Activated gamma-delta T cell treated with Interleukin-2 at 50 U/mL for 16 hours (primary cell): ENCODE measurements at regions not wholly inside any gene's neighbourhood (a gene's known extent, or its start where the extent isn't known, plus 50 kb on each side); places are given as distances from the start of the nearest gene placed in this dataset.

ENCODE experiments used
- DNase-seq: peaks from one replicate; pipeline ENCODE4 v3.0.0-alpha.2; 2020

DNA sequence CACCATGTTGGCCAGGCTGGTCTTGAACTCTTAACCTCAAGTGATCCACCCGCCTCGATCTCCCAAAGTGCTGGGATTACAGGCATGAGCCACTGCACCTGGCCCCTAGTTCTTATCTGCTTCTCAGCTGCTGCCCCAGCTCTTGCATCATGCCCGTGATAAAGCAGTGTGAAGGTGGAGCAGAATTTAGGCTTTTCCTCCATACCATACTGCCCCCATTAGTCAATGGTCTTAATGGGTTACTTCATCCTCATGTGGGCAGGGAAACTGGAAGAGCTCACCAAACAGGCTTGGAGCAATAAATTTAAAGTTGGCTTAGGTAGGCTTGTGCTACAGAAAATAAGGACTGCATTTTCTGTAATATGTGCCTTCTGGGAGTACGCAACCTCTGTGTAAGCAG, 636.9 kb upstream of the BOD1L1 start:
- DNase-seq, result no peak

DNA sequence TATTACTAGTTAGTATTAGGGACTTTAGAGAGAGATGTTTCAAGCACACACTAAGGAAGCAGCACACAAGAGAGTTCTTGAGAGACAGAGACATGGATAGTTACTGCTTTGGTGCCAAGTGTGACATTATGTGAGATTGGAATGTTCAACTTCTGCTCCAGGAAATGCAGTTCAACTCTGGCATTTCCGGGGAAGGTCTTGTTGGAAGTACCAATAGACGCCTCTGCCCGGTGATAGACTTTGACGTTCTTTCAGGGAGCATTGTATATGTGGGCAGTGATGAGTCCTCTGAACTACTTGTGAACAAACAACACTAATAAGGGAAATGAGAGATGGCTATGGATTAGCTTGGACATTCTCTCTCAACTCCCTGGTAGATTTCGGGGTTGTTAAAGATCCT, 638.1 kb upstream of the BOD1L1 start:
- DNase-seq, result no peak

DNA sequence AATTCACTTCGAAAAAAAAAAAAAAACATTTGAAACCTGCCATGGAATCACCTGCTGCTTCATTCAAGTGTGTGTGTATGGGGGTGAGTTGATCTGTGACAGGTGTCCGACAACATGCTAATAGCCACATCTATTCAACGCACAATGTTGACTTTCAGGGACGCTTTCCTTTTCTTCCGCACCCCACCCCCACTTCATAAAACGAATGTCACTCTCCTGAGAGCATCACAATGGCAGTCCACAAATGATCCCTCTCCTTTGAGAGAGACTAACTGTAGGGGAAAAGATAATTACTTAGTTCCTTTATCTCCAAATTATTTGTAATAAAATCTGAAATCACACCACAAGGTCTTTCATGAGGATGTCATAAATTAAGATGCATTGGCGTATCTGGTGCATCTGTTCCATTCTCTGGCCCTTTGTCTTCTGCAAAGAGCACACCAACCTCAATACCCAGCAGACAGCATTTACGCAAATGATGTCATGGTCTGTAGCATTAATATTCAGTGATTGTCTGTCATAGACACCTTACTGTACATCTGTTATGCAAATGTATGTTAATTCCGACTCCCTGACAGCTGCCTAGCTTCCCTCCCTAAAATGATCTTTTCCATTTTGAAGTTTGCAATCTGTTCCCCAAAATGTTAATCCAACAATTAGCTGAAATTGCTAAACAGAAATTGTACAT, 640.0 kb upstream of the BOD1L1 start:
- no peak for DNase-seq

DNA sequence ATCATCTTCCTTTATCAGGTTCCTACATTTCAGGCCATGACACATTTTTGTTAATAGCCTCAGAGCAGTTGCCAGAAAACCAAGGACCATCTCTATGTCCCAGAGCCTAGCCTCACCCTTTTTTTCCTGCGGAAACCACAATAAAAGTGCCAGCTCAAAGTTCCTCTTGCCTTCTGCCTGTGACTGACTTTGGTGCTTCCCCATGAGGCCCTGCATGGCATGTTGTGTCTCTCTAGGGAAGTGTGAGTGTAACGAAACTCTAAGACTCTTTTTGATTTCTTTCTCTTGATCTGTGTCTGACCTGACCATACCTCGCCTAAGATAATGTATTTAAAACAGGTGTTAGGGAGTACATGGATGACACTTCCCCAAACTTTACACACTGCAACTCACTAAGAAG, 642.3 kb upstream of the BOD1L1 start:
- DNase-seq, result no peak

DNA sequence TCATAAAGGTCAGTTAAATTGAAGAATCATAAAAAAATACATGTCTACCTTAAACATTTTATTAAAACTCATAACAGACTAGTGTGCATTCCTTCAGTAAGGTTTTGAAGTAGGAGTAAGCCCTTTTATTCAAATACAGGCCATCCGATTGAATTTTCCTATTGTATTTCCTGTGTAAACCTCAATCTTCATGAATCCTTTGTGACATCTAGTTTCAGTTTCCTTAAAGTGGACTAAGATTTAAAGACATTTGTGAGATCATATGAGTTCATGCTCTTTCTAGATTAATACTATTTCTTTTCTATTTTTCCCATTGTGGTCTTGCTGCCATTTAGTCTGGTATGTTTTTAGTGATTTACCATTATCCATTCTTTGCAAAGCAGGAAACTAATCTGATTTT, 644.7 kb upstream of the BOD1L1 start:
- DNase-seq, result no peak

DNA sequence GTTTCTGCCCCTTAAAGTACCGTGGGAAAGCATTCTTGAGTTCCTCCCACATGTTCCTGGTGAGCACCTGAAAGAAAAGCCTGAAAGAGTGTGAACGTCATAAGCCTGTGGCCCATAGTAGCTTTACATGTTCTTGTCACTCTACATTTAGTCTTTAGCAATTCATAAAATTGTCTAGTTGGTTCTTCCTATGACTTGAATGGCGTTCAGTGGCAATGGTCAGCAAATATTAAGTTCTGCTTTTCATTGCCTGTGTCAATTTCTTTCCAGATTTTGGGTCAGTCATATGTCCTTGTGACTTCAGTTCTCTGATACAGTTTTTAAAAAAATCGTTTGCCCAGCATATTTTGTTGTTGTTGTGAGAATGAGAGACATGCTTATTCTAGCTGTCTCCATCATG, 650.0 kb upstream of the BOD1L1 start:
- DNase-seq, result no peak

DNA sequence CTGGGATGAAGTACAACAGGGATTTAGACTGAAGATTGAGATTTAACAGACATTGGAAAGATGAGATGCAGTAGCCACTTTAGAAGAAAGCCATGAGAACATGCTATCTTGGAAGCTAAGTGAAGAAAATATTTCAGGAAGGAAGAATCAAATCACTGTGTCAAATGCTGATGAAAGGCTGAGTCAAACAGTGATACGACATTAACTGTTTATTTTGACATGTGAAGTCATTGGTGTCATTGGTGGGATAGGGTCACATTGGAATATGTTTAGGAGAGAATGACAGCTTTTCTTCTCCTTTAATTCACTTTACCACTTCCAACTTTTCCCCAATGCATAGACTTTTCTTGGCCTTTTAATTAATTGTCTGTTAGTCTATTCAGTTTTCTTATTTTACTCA, 653.0 kb upstream of the BOD1L1 start:
- DNase-seq, result no peak

DNA sequence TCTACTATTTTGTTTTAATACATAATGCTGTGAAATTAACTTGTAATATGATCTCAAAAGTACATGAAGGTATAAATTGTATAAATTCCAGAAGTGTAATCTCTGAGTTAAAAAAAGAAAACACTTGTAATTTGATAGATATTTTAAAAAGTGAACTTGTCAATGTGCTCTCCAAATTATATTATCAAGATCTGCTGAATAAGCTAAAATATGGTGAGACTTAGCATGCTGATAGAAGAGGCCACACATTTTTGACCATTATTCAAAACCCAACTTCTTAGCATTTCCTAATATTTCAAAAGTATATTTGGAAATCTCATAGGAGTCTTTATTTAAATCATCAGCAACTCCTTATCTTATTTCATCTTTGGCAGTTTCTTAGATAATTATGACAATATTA, 657.1 kb upstream of the BOD1L1 start:
- DNase-seq, result no peak

DNA sequence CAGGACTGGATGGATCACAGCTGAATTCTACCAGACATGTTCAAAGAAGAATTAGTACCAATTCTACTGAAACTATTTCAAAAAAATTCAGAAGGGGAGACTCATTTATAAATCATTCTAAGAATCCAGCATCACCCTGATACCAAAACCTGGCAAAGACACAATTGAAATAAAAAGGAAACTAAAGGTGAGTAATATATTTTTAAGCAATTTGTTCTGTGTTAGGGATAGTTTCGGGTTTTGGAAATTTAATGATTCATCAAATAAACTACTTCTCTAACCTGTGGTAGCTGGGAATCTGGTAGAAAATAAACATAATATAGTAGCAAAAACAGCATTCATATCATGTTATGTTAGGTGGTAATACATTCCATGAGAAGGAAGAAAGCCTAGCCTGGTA, 662.2 kb upstream of the BOD1L1 start:
- no peak for DNase-seq

DNA sequence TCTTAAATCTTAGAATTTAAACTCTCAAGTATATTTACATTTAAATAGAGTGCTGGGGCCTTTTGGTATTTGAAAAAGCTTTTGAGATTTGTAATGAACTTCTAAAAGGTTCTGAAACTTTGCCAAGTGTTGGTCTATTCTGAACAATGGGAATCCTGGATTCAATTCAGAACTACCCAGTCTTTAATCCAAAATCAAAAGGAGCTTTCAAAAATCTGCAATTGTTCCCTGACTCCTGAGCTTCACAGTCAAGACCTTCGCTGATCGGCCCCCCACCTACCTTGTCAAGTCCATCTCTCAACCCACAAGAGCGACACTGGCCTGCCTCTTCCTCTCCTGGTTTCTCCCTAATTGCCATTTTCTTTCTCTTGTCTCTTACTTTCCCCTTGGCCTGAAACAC, 666.1 kb upstream of the BOD1L1 start:
- no peak for DNase-seq

DNA sequence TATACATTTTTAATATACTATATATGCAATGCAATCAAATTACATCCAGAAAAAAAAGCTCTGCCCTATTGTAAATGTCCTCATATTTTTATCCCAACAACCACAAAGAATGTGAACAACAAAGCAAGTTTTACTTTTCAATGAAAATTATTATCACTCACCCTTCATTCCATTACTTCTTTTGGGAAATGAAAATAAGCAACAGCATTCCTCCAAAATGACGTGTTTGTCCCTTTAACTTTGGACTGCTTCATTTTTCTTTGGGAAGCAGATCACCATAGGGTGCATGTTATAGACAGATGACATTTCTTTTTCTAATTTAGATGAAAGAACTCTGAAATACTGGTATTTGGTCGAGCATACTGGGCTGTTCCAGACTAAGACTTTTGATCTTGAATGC, 667.1 kb upstream of the BOD1L1 start:
- DNase-seq, result no peak

DNA sequence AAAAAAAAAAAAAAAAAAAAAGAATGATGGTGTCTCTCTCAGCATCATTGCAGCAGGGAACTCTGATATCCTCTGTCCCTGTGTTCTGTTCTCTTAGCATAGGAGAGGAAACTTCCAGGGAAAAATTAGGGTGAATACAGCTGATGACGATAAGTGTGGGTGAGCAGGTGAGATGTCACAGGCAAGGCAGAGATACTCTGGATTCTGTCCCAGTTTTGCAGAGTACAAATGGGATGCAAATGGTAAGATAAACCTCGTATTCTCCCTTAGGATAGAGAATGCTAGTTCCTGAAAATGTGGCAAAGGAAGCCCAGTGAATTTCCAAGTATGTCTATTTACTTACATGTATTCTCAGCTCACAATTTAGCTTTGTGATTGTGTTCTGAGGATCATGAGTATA, 671.6 kb upstream of the BOD1L1 start:
- no peak for DNase-seq

DNA sequence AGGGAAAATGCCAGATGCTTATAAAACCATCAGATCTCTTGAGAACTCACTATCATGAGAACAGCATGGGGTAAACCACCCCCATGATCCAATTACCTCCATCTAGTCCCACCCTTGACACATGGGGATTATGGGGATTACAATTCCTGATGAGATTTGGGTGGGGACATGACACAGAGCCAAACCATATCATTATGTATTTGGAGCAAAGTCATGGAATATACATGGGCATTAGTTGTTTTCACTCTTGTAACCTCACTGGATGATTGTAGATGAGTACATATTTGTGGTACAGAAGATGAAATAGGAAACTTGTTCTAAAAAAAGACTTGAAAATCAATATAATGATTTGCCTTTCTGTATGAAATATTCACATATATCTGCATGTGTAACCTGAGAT, 674.5 kb upstream of the BOD1L1 start:
- DNase-seq, result no peak

DNA sequence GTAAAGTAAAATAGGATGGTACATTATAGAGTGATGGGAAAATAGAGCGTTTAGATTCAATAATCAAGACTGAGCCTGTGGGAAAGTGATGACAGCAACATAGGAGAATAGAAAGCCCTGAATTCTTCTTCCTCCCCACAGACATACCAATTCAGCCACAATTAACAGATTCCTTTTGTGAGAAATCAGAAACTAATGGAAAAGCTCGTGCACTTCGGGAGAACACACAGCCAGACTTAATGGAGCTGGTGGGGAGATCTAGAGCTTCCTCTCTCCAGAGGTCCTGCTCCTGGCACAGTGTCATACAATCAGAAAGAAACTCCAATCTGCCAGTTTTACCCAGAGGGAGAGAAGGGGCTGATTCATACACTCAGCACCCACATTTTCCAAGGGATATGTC, 676.3 kb upstream of the BOD1L1 start:
- no peak for DNase-seq

DNA sequence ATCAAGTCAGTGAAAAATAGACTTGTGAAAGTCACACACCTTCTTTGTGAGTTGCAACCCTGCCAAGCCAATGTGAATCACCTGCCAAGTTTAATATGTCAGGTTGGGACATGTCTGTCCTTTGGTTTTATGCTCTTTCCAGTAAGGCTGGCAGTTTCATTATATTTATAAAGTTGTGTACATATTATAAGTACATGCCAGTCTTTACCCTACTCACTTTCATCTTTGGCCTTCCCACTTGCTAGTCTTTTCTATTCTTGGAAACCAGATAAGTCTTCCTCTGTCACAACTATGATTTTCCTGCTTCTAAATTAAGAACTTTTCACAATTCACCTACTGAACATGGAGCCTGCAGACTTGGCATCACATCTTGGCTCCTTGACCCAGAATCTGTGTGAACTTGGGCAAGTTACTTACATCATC, 680.7 kb upstream of the BOD1L1 start:
- DNase-seq, result no peak

DNA sequence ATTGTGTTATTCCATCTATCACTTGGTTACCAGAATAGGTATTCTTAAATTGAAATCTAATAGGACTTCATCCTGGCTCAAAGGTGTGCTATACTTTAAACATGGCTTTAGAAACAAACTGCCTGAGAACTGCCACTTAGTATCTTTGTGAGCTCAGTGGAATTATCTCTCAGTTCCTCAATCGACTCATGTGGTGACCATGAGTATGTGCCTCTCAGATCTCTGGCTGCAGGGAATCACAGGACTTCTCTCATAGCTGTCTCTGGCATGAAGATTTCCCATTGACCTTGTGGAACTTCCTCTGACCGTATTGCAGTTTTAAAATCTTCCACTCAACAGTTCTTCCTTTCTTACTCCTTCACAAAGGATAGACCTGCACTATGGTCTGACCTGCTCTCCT, 681.9 kb upstream of the BOD1L1 start:
- no peak for DNase-seq

DNA sequence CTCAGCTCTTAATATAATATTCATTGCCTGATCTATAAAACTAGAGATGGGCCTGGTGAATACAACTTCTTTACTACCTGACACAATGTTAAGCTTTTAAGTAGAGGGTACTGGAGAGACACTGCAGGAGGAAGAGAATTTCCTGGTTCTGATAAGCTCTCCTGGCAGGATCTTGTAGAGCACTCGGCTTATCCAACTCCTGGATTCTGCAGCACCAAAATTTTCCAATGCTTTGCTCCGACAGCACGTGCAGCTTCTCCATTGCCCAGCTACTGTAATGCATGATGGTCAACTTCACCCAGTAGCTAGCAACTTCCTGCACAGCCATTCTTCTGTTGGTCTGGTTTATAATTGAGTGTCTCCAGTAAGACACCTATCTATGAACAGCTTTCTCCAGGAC, 686.2 kb upstream of the BOD1L1 start:
- no peak for DNase-seq

DNA sequence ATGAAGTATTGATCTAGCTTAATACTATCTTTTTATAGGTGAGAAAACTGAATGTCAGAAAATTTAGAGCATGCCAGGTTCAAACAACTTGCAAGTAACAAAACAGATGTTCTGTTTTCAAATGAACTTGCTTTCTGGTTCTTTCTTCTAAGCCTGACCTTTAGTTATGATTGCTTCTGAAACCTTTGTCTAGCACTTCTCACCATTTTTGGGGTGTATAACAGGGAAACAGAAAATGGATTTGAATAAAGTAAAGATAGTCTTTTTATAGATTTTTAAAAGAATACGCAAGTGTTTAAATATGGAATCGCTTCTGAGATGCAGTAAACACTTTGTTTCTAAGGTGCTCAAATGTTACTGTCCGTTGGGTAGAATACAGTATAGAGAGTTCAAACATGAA, 687.2 kb upstream of the CPEB2 start:
- DNase-seq, result no peak

DNA sequence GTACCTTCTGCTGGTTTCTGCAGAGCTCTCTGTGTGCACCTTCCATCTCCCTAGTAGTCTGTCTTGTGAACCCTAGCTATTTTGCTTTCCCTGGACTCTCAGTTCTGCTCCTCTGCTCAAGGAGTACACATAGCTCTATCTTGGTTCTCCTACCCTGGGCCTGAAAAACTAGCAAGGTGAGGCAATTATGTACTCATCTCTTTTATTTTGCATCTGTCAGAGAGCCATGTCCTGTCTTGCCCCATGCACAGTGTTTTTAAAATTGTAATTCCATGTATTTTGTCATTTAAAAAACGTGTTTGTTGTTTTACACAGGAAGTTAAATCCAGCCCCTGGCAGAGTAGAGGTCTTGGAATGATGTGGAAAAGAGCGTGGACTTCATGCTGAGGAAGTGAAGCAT, 684.9 kb upstream of the CPEB2 start:
- no peak for DNase-seq

DNA sequence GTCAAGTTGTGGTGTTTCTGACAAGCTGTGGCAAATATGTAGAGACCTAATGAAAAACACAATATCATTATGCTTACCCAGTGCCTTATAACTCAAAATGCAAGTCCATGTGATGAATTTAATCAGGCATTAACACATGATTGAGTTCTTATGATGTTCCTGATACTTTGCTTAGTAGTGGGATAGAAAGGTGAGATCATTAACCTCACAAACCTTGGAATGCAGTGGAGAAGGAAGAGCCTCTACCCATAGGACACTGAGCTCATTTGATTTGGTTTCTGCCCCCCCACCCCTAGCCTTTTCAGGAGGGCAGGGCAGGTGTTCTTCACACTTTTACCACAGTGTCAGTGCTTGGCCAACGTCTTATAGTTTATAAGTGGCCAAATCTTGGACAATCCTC, 683.6 kb upstream of the CPEB2 start:
- no peak for DNase-seq

DNA sequence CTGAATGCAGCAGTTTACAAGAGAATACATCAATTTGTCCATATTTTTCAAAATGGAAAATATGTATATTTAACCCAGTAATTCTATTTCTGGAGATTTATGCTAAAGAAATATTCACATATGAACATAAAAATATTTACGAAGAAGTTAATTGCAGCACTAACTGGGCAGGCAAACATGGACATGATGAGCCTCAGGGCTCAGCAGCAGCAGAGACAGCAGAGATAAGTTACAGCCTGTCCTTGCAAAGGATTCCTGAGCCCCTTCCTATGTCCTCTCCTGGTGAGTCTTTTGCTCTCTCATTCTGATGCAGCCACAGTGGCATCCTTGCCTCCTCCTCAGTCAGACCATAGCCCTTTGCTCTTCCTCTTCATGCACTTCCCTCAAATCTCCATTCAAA, 680.6 kb upstream of the CPEB2 start:
- DNase-seq, result no peak

DNA sequence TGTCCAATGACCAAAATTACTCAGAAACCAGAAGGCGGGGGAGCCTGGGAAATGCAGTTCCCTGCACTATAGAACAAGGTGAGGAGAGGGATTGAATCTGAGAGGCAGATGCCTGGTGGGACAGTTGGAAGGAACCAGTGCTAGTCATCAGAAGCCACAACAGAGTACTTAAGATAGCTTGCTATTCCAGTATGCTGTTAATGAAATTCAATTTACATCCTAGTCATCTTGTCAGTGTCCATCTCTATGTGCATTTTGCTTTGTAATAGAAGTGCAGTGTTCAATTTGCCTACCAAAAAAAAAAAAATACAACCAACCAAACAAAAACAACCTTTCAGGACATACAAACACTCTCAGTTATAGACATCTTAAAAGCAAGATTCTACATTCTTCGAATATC, 679.1 kb upstream of the CPEB2 start:
- DNase-seq, result no peak

DNA sequence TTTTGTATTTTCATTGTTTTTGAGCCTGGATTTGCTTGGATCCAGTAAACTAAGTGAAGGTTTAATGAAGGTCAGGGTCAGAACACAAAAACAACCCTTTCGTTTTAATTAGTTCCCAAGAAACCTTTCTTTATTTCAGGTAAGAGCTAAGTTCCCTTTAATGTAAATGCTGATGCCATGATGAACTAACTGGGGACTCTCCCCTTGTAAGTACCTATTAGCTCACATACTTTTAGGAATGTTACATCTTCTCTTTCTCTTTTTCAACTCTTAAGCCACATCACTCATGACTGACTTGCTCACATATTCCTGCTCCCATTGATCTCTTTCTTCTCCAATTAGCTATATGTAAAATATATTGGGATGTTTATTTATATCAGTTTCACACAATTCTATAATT, 673.1 kb upstream of the CPEB2 start:
- no peak for DNase-seq

DNA sequence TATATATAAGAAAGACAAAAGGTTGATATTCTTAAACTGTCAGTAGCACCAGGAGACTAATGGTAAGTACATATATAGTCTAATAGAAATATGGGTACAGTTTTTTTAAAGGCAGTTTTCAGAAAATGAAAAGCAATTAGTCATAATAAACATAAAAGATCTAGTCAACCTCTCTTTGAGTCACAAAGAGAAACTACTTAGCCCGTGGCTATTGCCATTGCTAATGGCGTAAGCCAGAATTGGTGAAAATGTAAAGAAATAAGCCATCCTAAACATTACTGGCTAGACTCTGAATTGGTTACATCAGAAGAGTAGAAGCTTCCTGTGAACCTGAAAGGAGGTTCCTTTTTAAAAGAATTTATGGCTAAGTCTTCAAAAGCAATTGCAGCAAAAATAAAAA, 668.7 kb upstream of the CPEB2 start:
- no peak for DNase-seq

DNA sequence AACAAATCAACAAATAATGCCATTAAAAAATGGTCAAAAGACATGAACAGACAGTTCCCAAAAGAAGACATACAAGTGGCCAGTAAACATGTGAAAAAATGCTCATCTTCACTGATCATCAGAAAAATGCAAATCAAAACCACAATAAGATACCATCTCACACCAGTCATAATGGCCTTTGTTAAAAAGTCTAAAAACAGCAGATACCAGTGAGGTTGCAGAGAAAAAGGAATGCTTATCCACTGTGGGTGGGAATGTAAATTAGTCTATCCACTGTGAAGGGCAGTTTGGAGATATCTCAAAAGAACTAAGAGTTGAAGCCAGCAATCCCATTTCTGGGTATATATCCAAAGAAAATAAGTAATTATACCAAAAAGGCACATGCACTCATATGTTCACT, 668.1 kb upstream of the CPEB2 start:
- DNase-seq, result no peak

DNA sequence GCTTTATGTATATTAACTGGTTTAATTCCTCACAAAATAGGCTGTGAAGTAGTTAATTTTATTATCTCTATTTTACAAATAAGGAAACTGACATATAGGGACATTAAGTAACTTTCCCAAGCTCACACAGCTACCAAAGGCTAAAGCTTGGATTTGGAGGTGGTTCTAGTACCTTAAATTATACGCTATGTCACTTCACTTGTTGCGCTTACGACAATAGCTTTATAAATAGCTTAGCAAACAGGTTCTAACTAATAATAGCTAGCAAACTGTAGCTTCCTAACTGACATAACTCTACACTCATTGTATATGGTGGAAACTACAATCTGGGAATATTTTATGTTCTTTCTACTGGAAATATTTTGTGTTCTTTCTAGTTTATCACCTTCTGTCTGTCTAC, 666.4 kb upstream of the CPEB2 start:
- no peak for DNase-seq
